ENCODE measurements at regions not wholly inside any gene's neighbourhood (a gene's known extent, or its start where the extent isn't known, plus 50 kb on each side); places are given as distances from the start of the nearest gene placed in this dataset.

- no peak overlapping the region for H3K4me3 ChIP-seq
- no peak overlapping the region for H3K9ac ChIP-seq
Measured at GRCh38 chr1:147833231-147833860, 69.2 kb upstream of the GJA8 start.

GRCh38 chr1:147834181-147834580 is 68.4 kb upstream of the GJA8 start:
- Histone ChIP-seq H4K20me1 (no peaks in the 10 kb centered on the region), H3K36me3 (no peaks in the 10 kb centered on the region), H3K9ac (no peak overlapping the region), H3K4me2 (no peak overlapping the region), H3K27ac (no peak overlapping the region), H3K9me3 (0 out of 2 replicates have a peak, but pooled peaks cover 4% of the 10 kb centered on the region), H3K4me1 (no peaks in the 10 kb centered on the region), H3K27me3 (no peaks in the 10 kb centered on the region), H3K4me3 (no peak overlapping the region)
- TF ChIP-seq Cebpa-rat (IDR thresholded peaks at IDR 0.05) = no peak

More at GRCh38 chr1:147833231-147833860, 69.2 kb upstream of the GJA8 start:
- 0 out of 2 replicates have a peak, but pooled peaks cover 4% of the 10 kb centered on the region for H3K9me3 ChIP-seq
- no peaks in the 10 kb centered on the region for H3K36me3 ChIP-seq
- no peak for TF ChIP-seq Cebpa-rat (IDR thresholded peaks at IDR 0.05)
- no peaks in the 10 kb centered on the region for H4K20me1 ChIP-seq
- H3K27ac ChIP-seq = no peak overlapping the region
- H3K27me3 ChIP-seq = no peaks in the 10 kb centered on the region
- H3K4me2 ChIP-seq = no peak overlapping the region
- H3K4me1 ChIP-seq = no peaks in the 10 kb centered on the region

GRCh38 chr1:147834810-147835209 is 67.8 kb upstream of the GJA8 start:
- Histone ChIP-seq H3K27ac (no peak overlapping the region), H3K4me1 (no peaks in the 10 kb centered on the region), H3K4me3 (no peak overlapping the region), H3K36me3 (no peaks in the 10 kb centered on the region), H4K20me1 (no peaks in the 10 kb centered on the region), H3K27me3 (no peaks in the 10 kb centered on the region), H3K9ac (no peak overlapping the region), H3K9me3 (0 out of 2 replicates have a peak, but pooled peaks cover 4% of the 10 kb centered on the region), H3K4me2 (no peak overlapping the region)
- no peak for TF ChIP-seq Cebpa-rat (IDR thresholded peaks at IDR 0.05)

- Histone ChIP-seq H3K4me3 (no peak overlapping the region), H3K27ac (no peak overlapping the region), H3K4me2 (no peak overlapping the region), H3K9me3 (0 out of 2 replicates have a peak, but pooled peaks cover 4% of the 10 kb centered on the region), H4K20me1 (no peaks in the 10 kb centered on the region), H3K4me1 (no peaks in the 10 kb centered on the region), H3K36me3 (no peaks in the 10 kb centered on the region), H3K9ac (no peak overlapping the region), H3K27me3 (no peaks in the 10 kb centered on the region)
- no peak for TF ChIP-seq Cebpa-rat (IDR thresholded peaks at IDR 0.05)
Measured at GRCh38 chr1:147837129-147837963, 65.2 kb upstream of the GJA8 start.

GRCh38 chr1:147837964-147838292 is 64.7 kb upstream of the GJA8 start:
- H3K9ac ChIP-seq = no peak overlapping the region
- H3K27me3 ChIP-seq = no peaks in the 10 kb centered on the region
- H3K4me3 ChIP-seq = no peak overlapping the region
- H3K36me3 ChIP-seq = no peaks in the 10 kb centered on the region
- 0 out of 2 replicates have a peak, but pooled peaks cover 4% of the 10 kb centered on the region for H3K9me3 ChIP-seq
- no peaks in the 10 kb centered on the region for H3K4me1 ChIP-seq
- H3K4me2 ChIP-seq = no peak overlapping the region
- no peaks in the 10 kb centered on the region for H4K20me1 ChIP-seq
- H3K27ac ChIP-seq = no peak overlapping the region
- no peak for TF ChIP-seq Cebpa-rat (IDR thresholded peaks at IDR 0.05)

- Histone ChIP-seq H4K20me1 (no peaks in the 10 kb centered on the region), H3K36me3 (no peaks in the 10 kb centered on the region), H3K9ac (no peak overlapping the region), H3K4me3 (no peak overlapping the region), H3K27me3 (no peaks in the 10 kb centered on the region), H3K4me1 (no peaks in the 10 kb centered on the region), H3K4me2 (no peak overlapping the region), H3K27ac (no peak overlapping the region), H3K9me3 (no peaks in the 10 kb centered on the region)
- no peak for TF ChIP-seq Cebpa-rat (IDR thresholded peaks at IDR 0.05)
Measured at GRCh38 chr1:147840909-147841308, 61.7 kb upstream of the GJA8 start.

- no peak overlapping the region for H3K4me2 ChIP-seq
- no peaks in the 10 kb centered on the region for H4K20me1 ChIP-seq
- no peak overlapping the region for H3K9ac ChIP-seq
- H3K4me3 ChIP-seq = no peak overlapping the region
- H3K27me3 ChIP-seq = no peaks in the 10 kb centered on the region
- no peaks in the 10 kb centered on the region for H3K4me1 ChIP-seq
- no peaks in the 10 kb centered on the region for H3K9me3 ChIP-seq
- no peak overlapping the region for H3K27ac ChIP-seq
- TF ChIP-seq Cebpa-rat (IDR thresholded peaks at IDR 0.05) = no peak
- no peaks in the 10 kb centered on the region for H3K36me3 ChIP-seq
Measured at GRCh38 chr1:147842578-147842977, 60.0 kb upstream of the GJA8 start.

- Histone ChIP-seq H3K4me3 (no peak overlapping the region), H3K4me1 (no peaks in the 10 kb centered on the region), H3K4me2 (no peak overlapping the region), H3K36me3 (no peaks in the 10 kb centered on the region), H3K27me3 (no peaks in the 10 kb centered on the region), H3K27ac (no peak overlapping the region), H4K20me1 (no peaks in the 10 kb centered on the region), H3K9ac (no peak overlapping the region), H3K9me3 (no peaks in the 10 kb centered on the region)
- TF ChIP-seq Cebpa-rat (IDR thresholded peaks at IDR 0.05) = no peak
Measured at GRCh38 chr1:147843486-147843885, 59.1 kb upstream of the GJA8 start.

- no peak for TF ChIP-seq Cebpa-rat (IDR thresholded peaks at IDR 0.05)
- Histone ChIP-seq H3K27me3 (no peaks in the 10 kb centered on the region), H4K20me1 (no peaks in the 10 kb centered on the region), H3K9ac (no peak overlapping the region), H3K36me3 (no peaks in the 10 kb centered on the region), H3K9me3 (no peaks in the 10 kb centered on the region), H3K4me1 (peaks cover 1% of the 10 kb centered on the region), H3K4me2 (no peak overlapping the region), H3K4me3 (no peak overlapping the region), H3K27ac (no peak overlapping the region)
Measured at GRCh38 chr1:147847831-147848230, 54.8 kb upstream of the GJA8 start.

GRCh38 chr1:147849098-147849895 is 53.3 kb upstream of the GJA8 start:
- Histone ChIP-seq H3K4me1 (peaks cover 16% of the 10 kb centered on the region), H3K4me3 (no peak overlapping the region), H3K27ac (no peak overlapping the region), H3K4me2 (no peak overlapping the region), H3K9me3 (no peaks in the 10 kb centered on the region), H3K27me3 (no peaks in the 10 kb centered on the region), H4K20me1 (no peaks in the 10 kb centered on the region), H3K9ac (no peak overlapping the region), H3K36me3 (no peaks in the 10 kb centered on the region)
- TF ChIP-seq Cebpa-rat (IDR thresholded peaks at IDR 0.05) = no peak
